COR-L47 (cell line): ENCODE measurements at regions not wholly inside any gene's neighbourhood (a gene's known extent, or its start where the extent isn't known, plus 50 kb on each side); places are given as distances from the start of the nearest gene placed in this dataset.
"Not testable (repeated sequence)": the region's sequence is repeated elsewhere in the genome, so short reads cannot be mapped to it uniquely, and the experiment has no call there.

Experiments used
- DNase-seq: peaks from one replicate; lab custom pipeline; 2025; lab: John Stamatoyannopoulos, UW

- no peak for DNase-seq
Observed at GRCh38 chr1:181172082-181172481, 83.6 kb downstream of the IER5 start.

- no peak for DNase-seq
Observed at GRCh38 chr1:181173761-181174447, 85.4 kb downstream of the IER5 start.

- no peak for DNase-seq
Observed at GRCh38 chr1:181174861-181175260, 86.4 kb downstream of the IER5 start.

- DNase-seq: no peak
Observed at GRCh38 chr1:181175356-181175910, 86.9 kb downstream of the IER5 start.

GRCh38 chr1:181175955-181176354 is 87.5 kb downstream of the IER5 start:
- no peak for DNase-seq

GRCh38 chr1:181178241-181178879 is 89.9 kb downstream of the IER5 start:
- no peak for DNase-seq

GRCh38 chr1:181179279-181179986 is 90.9 kb downstream of the IER5 start:
- DNase-seq: peak; percentile 44

GRCh38 chr1:181179987-181180365 is 91.5 kb downstream of the IER5 start:
- DNase-seq: peak; percentile 92

GRCh38 chr1:181180407-181181031 is 92.0 kb downstream of the IER5 start:
- DNase-seq: no peak

- DNase-seq: no peak
Observed at GRCh38 chr1:181181792-181182585, 93.5 kb downstream of the IER5 start.

- no peak for DNase-seq
Observed at GRCh38 chr1:181184621-181185020, 96.1 kb downstream of the IER5 start.

GRCh38 chr1:181185461-181185860 is 97.0 kb downstream of the IER5 start:
- DNase-seq: no peak

GRCh38 chr1:181186133-181186532 is 97.6 kb downstream of the IER5 start:
- not testable (repeated sequence) for DNase-seq

GRCh38 chr1:181187337-181188126 is 99.0 kb downstream of the IER5 start:
- DNase-seq: no peak

GRCh38 chr1:181189245-181189644 is 100.7 kb downstream of the IER5 start:
- DNase-seq: no peak

- DNase-seq: no peak
Observed at GRCh38 chr1:181189691-181190363, 101.3 kb downstream of the IER5 start.

GRCh38 chr1:181190364-181191035 is 102.0 kb downstream of the IER5 start:
- DNase-seq: peak; percentile 31

- DNase-seq: no peak
Observed at GRCh38 chr1:181191494-181192040, 103.1 kb downstream of the IER5 start.

- DNase-seq: no peak
Observed at GRCh38 chr1:181192316-181192715, 103.8 kb downstream of the IER5 start.
